Sigmoid colon (tissue), 6 donors: ENCODE measurements at regions not wholly inside any gene's neighbourhood (a gene's known extent, or its start where the extent isn't known, plus 50 kb on each side); places are given as distances from the start of the nearest gene placed in this dataset.

Experiments used
- DNase-seq: peaks from one replicate; pipeline ENCODE4 v3.0.0-alpha.2; 2019
- H3K27ac ChIP-seq, 4 donors: fragments of 200-600 bp; sonication (generic); one replicate each; pipeline ENCODE4 v1.5.1; 2016 to 2019; ENCODE audit warnings: mild to moderate bottlenecking in 1 of 4
- H3K27me3 ChIP-seq, 3 donors: fragments of 200-600 bp; sonication (generic); one replicate each; pipeline ENCODE4 v1.5.1; 2019; ENCODE audit warnings: mild to moderate bottlenecking in 1 of 3
- H3K36me3 ChIP-seq, 4 donors: fragments of 200-600 bp; sonication (generic); one replicate each; pipeline ENCODE4 v1.5.1; 2016 to 2019
- H3K4me1 ChIP-seq, 4 donors: fragments of 200-600 bp; sonication (generic); one replicate each; pipeline ENCODE4 v1.5.1; 2017 to 2019
- H3K4me3 ChIP-seq, 4 donors: fragments of 200-600 bp; sonication (generic); one replicate each; pipeline ENCODE4 v1.5.1; 2017 to 2019; ENCODE audit warnings: mild to moderate bottlenecking in 2 of 4, moderate library complexity in 1 of 4
- H3K9me3 ChIP-seq, 4 donors: fragments of 200-600 bp in 3 of 4; sonication (generic) in 3 of 4; one replicate each; pipeline versions ENCODE4 v1.5.1 to v1.6.1; 2013 to 2019
- EP300 ChIP-seq, 4 donors: sonication (generic); formaldehyde crosslinking; IDR thresholded peaks; one replicate each; pipeline ENCODE4 v1.6.1; 2017; ENCODE audit warnings: antibody characterized with exemption in 4 of 4
- POLR2A ChIP-seq, 2 donors: fragments of 450-650 bp; IDR thresholded peaks; one replicate each; pipeline ENCODE4 v1.6.1; 2016; ENCODE audit warnings: antibody characterized with exemption in 2 of 2, mild to moderate bottlenecking in 2 of 2, moderate library complexity in 2 of 2
- POLR2AphosphoS5 ChIP-seq, 4 donors: sonication (generic); formaldehyde crosslinking; IDR thresholded peaks; one replicate each; pipeline ENCODE4 v1.6.1; 2017; ENCODE audit warnings: antibody characterized with exemption in 4 of 4
- WGBS, 2 donors: extraction: QIAGEN DNeasy Blood & Tissue Kit; methylation state at CpG; one replicate each; pipeline ENCODE4 v1.1.7; 2013; 5-methylcytosine and 5-hydroxymethylcytosine counted together
- intact Hi-C: fragments of 100-400 bp; cut with DNase I; formaldehyde crosslinking; loops from one replicate; pipeline ENCODE4 v1.15.1; 2023
- TF ChIP-seq, protein P1 (sequence below), 4 experiments: fragments of 450-650 bp in 3 of 4; fragments of 200-600 bp in 1 of 4; IDR thresholded peaks; one replicate each; pipeline ENCODE4 v1.5.1; 2016 to 2019; ENCODE audit warnings: antibody characterized with exemption in 4 of 4, mild to moderate bottlenecking in 3 of 4, moderate library complexity in 2 of 4
- donor health status: healthy with polysubstance abuse.
- donor health status: healthy.

DNA sequence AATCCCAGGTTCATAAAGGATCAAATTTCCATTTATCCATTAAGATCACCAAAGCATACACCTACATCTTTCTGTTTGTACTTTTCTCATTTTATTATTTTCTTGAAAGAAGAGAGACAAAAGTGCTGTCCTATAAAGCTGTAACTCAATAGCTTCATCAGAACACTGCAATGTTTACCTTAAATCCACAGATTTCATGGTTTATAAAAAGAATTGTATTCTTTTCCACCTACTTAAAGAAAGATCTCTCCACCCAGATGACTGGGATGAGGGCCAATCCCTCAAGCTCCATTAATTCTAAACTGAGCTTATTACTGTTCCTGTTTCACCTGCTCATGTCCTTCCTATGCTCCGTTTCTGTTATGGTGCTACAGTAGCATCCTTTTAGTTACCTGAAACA, 470.6 kb downstream of the BCAT1 start:
- 63 to 88% methylated on average over 1 of the region's 1 CpG for WGBS, 2 donors
- H3K4me3 ChIP-seq, result no peak overlapping the region
- no peak for DNase-seq
- no peak for TF ChIP-seq POLR2AphosphoS5 (IDR thresholded peaks at IDR 0.05)
- no peak for TF ChIP-seq POLR2A (IDR thresholded peaks at IDR 0.05)
- TF ChIP-seq, protein P1, sequence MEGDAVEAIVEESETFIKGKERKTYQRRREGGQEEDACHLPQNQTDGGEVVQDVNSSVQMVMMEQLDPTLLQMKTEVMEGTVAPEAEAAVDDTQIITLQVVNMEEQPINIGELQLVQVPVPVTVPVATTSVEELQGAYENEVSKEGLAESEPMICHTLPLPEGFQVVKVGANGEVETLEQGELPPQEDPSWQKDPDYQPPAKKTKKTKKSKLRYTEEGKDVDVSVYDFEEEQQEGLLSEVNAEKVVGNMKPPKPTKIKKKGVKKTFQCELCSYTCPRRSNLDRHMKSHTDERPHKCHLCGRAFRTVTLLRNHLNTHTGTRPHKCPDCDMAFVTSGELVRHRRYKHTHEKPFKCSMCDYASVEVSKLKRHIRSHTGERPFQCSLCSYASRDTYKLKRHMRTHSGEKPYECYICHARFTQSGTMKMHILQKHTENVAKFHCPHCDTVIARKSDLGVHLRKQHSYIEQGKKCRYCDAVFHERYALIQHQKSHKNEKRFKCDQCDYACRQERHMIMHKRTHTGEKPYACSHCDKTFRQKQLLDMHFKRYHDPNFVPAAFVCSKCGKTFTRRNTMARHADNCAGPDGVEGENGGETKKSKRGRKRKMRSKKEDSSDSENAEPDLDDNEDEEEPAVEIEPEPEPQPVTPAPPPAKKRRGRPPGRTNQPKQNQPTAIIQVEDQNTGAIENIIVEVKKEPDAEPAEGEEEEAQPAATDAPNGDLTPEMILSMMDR (IDR thresholded peaks at IDR 0.05), result no peak
- TF ChIP-seq EP300 (IDR thresholded peaks at IDR 0.05), result no peak
- intact Hi-C loops, result no loop called here
- H3K36me3 ChIP-seq, result no peaks in the 10 kb centered on the region
- H3K27me3 ChIP-seq, result no peaks in the 10 kb centered on the region
- H3K27ac ChIP-seq, result no peak overlapping the region
- H3K4me1 ChIP-seq, result no peaks in the 10 kb centered on the region
- no peaks in the 10 kb centered on the region for H3K9me3 ChIP-seq

DNA sequence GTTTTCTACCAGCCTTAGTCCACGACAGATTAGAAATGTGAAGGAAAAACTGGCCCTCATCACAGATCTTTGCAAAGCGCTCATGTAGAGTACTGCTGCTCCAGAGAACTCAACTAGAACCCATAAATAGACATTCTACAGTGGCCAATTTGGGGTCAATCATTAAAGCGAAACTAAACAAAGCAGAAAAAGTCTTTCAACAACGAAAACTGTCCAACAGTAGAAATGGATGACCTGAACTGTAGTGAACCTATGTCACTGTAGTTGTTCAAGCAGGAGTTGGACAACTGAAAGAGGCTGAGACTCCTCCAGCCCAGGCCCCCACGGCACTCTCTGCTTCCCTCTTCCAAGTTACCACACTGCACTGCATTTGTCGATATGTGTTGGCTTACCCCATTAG, 472.6 kb downstream of the BCAT1 start:
- WGBS, 2 donors, result 79 to 85% methylated on average over 6 of the region's 6 CpGs
- H3K27me3 ChIP-seq, result no peaks in the 10 kb centered on the region
- no peak for TF ChIP-seq POLR2AphosphoS5 (IDR thresholded peaks at IDR 0.05)
- H3K4me1 ChIP-seq, result no peaks in the 10 kb centered on the region
- H3K27ac ChIP-seq, result no peak overlapping the region
- H3K4me3 ChIP-seq, result no peak overlapping the region
- no peaks in the 10 kb centered on the region for H3K9me3 ChIP-seq
- intact Hi-C loops, result no loop called here
- no peaks in the 10 kb centered on the region for H3K36me3 ChIP-seq
- no peak for DNase-seq

DNA sequence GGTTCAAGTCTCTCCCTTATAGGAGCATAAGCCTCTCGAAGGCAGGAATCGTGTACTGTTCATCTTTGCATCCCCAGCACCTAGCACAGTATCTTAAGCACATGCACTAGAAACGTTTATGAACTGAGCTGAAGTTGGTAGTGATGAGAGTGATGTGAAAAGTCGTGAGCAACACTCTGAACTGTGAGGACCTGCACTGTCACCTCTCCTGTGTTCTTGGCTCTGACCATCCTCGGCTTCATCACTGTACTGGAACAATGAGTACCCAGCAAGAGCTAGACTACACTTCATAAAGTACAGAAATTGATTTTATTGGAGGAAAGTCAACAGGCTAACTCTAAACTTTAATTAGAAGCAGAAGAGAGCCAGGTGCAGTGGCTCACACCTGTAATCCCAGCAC, 473.6 kb downstream of the BCAT1 start:
- Histone ChIP-seq H3K27me3 (no peaks in the 10 kb centered on the region), H3K4me3 (no peak overlapping the region), H3K9me3 (no peaks in the 10 kb centered on the region), H3K36me3 (no peaks in the 10 kb centered on the region), H3K27ac (no peak overlapping the region), H3K4me1 (no peaks in the 10 kb centered on the region)
- intact Hi-C loops, result no loop called here
- TF ChIP-seq, protein P1 (IDR thresholded peaks at IDR 0.05), result no peak
- TF ChIP-seq POLR2AphosphoS5 (IDR thresholded peaks at IDR 0.05) (no peak), EP300 (IDR thresholded peaks at IDR 0.05) (no peak), POLR2A (IDR thresholded peaks at IDR 0.05) (no peak)
- 80 to 90% methylated on average over 5 of the region's 5 CpGs for WGBS, 2 donors
- DNase-seq, result no peak

DNA sequence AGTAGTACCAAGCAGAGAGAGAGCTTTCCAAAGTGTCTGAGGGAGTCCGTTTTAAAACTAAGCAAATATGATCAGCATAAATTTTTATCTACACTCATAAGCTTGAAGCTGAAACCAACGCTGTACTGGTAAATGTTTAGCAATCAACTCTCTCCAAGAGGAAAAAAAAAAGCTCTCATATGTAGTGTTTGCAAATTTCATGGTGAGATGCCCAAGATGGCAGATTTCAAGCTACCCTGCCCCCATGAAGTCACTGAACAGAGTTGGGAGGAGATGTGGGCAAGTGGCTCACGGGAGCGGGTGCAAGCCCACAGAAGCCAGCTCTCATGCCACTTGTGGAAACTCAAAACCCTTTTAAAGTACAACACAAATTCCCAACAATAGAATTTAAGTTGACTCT, 475.8 kb downstream of the BCAT1 start:
- intact Hi-C loops, result no loop called here
- WGBS, 2 donors, result 61 to 77% methylated on average over 4 of the region's 4 CpGs
- no peaks in the 10 kb centered on the region for H3K36me3 ChIP-seq
- DNase-seq, result no peak
- H3K4me3 ChIP-seq, result no peak overlapping the region
- no peaks in the 10 kb centered on the region for H3K9me3 ChIP-seq
- TF ChIP-seq EP300 (IDR thresholded peaks at IDR 0.05) (no peak), POLR2A (IDR thresholded peaks at IDR 0.05) (no peak), POLR2AphosphoS5 (IDR thresholded peaks at IDR 0.05) (no peak)
- TF ChIP-seq, protein P1 (IDR thresholded peaks at IDR 0.05), result no peak
- H3K27me3 ChIP-seq, result no peaks in the 10 kb centered on the region
- no peaks in the 10 kb centered on the region for H3K4me1 ChIP-seq
- H3K27ac ChIP-seq, result no peak overlapping the region

DNA sequence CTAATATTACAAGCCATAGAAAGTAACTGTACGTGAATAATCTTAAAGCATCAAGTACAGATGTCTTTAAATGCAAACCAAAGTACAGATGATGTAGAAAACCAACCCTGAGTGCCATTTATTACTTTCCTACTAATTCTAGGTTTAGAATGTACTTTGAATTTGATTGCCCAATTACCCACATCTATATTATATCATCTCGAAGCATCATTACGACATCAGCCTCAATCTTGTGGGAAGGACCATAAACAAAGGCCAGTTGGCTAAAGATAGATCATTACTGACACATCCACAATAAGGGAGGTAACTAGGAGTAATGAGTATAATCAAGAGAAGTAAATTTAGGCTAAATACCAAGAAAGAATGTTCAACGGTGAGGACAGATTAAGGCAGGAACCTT, 478.9 kb downstream of the BCAT1 start:
- TF ChIP-seq EP300 (IDR thresholded peaks at IDR 0.05) (no peak), POLR2AphosphoS5 (IDR thresholded peaks at IDR 0.05) (no peak), POLR2A (IDR thresholded peaks at IDR 0.05) (no peak)
- TF ChIP-seq, protein P1 (IDR thresholded peaks at IDR 0.05), result no peak
- Histone ChIP-seq H3K27me3 (no peaks in the 10 kb centered on the region), H3K4me1 (no peaks in the 10 kb centered on the region), H3K36me3 (no peaks in the 10 kb centered on the region), H3K9me3 (no peaks in the 10 kb centered on the region), H3K27ac (no peak overlapping the region), H3K4me3 (no peak overlapping the region)
- DNase-seq, result no peak
- intact Hi-C loops, result no loop called here
- WGBS, 2 donors, result 63 to 85% methylated on average over 4 of the region's 4 CpGs
